H9 (cell line): ENCODE measurements at regions not wholly inside any gene's neighbourhood (a gene's known extent, or its start where the extent isn't known, plus 50 kb on each side); places are given as distances from the start of the nearest gene placed in this dataset.

ENCODE experiments used
- DNase-seq: peaks from one replicate; pipeline ENCODE4 v3.0.0-alpha.2; 2017
- H2AFZ ChIP-seq: one replicate; pipeline ENCODE4 v1.6.1; 2013; ENCODE audit warnings: mild to moderate bottlenecking, low read length, control low read depth, moderate library complexity
- H2AK5ac ChIP-seq: 2 replicates; pipeline ENCODE4 v1.6.1; 2013; ENCODE audit warnings: low read length, control low read depth, mixed read lengths; ENCODE audit not compliant: insufficient read length
- H2BK120ac ChIP-seq: one replicate; pipeline ENCODE4 v1.6.1; 2013; ENCODE audit warnings: low read depth, mild to moderate bottlenecking, low read length, control low read depth, inconsistent platforms; ENCODE audit not compliant: poor library complexity, severe bottlenecking
- H2BK12ac ChIP-seq: 2 replicates; pipeline ENCODE4 v1.6.1; 2013; ENCODE audit warnings: low read length, control low read depth, mixed read lengths, low read depth; ENCODE audit not compliant: insufficient read length
- H2BK15ac ChIP-seq: 2 replicates; pipeline ENCODE4 v1.6.1; 2013; ENCODE audit warnings: low read depth, low read length, control low read depth
- H2BK20ac ChIP-seq: one replicate; pipeline ENCODE4 v1.6.1; 2013; ENCODE audit warnings: low read depth, mild to moderate bottlenecking, low read length, control low read depth, inconsistent platforms; ENCODE audit not compliant: poor library complexity, severe bottlenecking
- H2BK5ac ChIP-seq: 2 replicates; pipeline ENCODE4 v1.6.1; 2013; ENCODE audit warnings: low read length, control low read depth, mixed read lengths; ENCODE audit not compliant: insufficient read length
- H3K14ac ChIP-seq: 2 replicates; pipeline ENCODE4 v1.6.1; 2013; ENCODE audit warnings: low read length, control low read depth; ENCODE audit not compliant: insufficient read depth
- H3K18ac ChIP-seq: 2 replicates; pipeline ENCODE4 v1.6.1; 2013; ENCODE audit warnings: low read depth, mild to moderate bottlenecking, mixed read lengths, low read length, control low read depth; ENCODE audit not compliant: insufficient read length
- H3K23ac ChIP-seq: 2 replicates; pipeline ENCODE4 v1.6.1; 2013; ENCODE audit warnings: low read length, control low read depth, mixed read lengths, low read depth; ENCODE audit not compliant: insufficient read length
- H3K23me2 ChIP-seq: 2 replicates; pipeline ENCODE4 v1.6.1; 2013; ENCODE audit warnings: low read depth, mild to moderate bottlenecking, mixed read lengths, low read length, control low read depth; ENCODE audit not compliant: insufficient read length, poor library complexity, severe bottlenecking
- H3K27ac ChIP-seq: 2 replicates; pipeline ENCODE4 v1.5.1; 2013; ENCODE audit warnings: low read length, control low read depth, mixed read lengths, low read depth; ENCODE audit not compliant: insufficient read length
- H3K27me3 ChIP-seq: 2 replicates; pipeline ENCODE4 v1.6.1; 2013; ENCODE audit warnings: low read length, control low read depth, inconsistent platforms; ENCODE audit not compliant: insufficient read depth
- H3K4ac ChIP-seq: 2 replicates; pipeline ENCODE4 v1.6.1; 2013; ENCODE audit warnings: low read depth, mild to moderate bottlenecking, control low read depth, inconsistent platforms, low read length, moderate library complexity
- H3K4me1 ChIP-seq: 2 replicates; pipeline ENCODE4 v1.6.1; 2013; ENCODE audit warnings: low read length, control low read depth, inconsistent platforms; ENCODE audit not compliant: insufficient read depth
- H3K4me2 ChIP-seq: 2 replicates; pipeline ENCODE4 v1.6.1; 2013; ENCODE audit warnings: low read length, control low read depth, mixed read lengths; ENCODE audit not compliant: insufficient read length, insufficient read depth
- H3K56ac ChIP-seq: 2 replicates; pipeline ENCODE4 v1.6.1; 2013; ENCODE audit warnings: low read depth, mild to moderate bottlenecking, mixed read lengths, low read length, control low read depth; ENCODE audit not compliant: insufficient read length
- H3K79me1 ChIP-seq: 2 replicates; pipeline ENCODE4 v1.6.1; 2013; ENCODE audit warnings: low read depth, mild to moderate bottlenecking, moderate library complexity, low read length, control low read depth, inconsistent platforms; ENCODE audit not compliant: insufficient read depth, poor library complexity, severe bottlenecking
- H3K79me2 ChIP-seq: 2 replicates; pipeline ENCODE4 v1.6.1; 2013; ENCODE audit warnings: low read length, control low read depth, inconsistent platforms; ENCODE audit not compliant: insufficient read depth
- H3K9ac ChIP-seq: 2 replicates; pipeline ENCODE4 v1.6.1; 2013; ENCODE audit warnings: low read length, control low read depth, mixed read lengths; ENCODE audit not compliant: insufficient read length; ENCODE audit errors: extremely low read depth
- H3K9me3 ChIP-seq: one replicate; pipeline ENCODE4 v1.6.1; 2013; ENCODE audit warnings: low read depth, low read length, inconsistent platforms; ENCODE audit not compliant: control insufficient read depth
- H3T11ph ChIP-seq: one replicate; pipeline ENCODE4 v1.6.1; 2013; ENCODE audit warnings: mild to moderate bottlenecking, low read length, control low read depth, inconsistent platforms
- H4K20me1 ChIP-seq: one replicate; pipeline ENCODE4 v1.6.1; 2013; ENCODE audit not compliant: control insufficient read depth, insufficient read length, insufficient read depth
- H4K5ac ChIP-seq: 2 replicates; pipeline ENCODE4 v1.6.1; 2013; ENCODE audit warnings: low read depth, mild to moderate bottlenecking, mixed read lengths, low read length, control low read depth; ENCODE audit not compliant: insufficient read length
- H4K8ac ChIP-seq: replicated peaks from 2 replicates; pipeline ENCODE4 v1.6.1; 2013; ENCODE audit warnings: low read length, control low read depth, mixed read lengths, low read depth; ENCODE audit not compliant: insufficient read length
- H4K91ac ChIP-seq: 2 replicates; pipeline ENCODE4 v1.6.1; 2013; ENCODE audit warnings: low read depth, mild to moderate bottlenecking, moderate library complexity, mixed read lengths, low read length, control low read depth; ENCODE audit not compliant: insufficient read length
- H3K27ac Mint-ChIP-seq, 3 experiments: 2 replicates in 2 of 3; 3 replicates in 1 of 3; pipeline ENCODE4 v1.8.0; 2020 to 2021; ENCODE audit warnings: mixed read lengths in 3 of 3, mild to moderate bottlenecking in 1 of 3, moderate library complexity in 1 of 3
- H3K27me3 Mint-ChIP-seq: 2 replicates; pipeline ENCODE4 v1.8.0; 2021; ENCODE audit warnings: low read depth, mild to moderate bottlenecking, moderate library complexity, mixed read lengths
- H3K36me3 Mint-ChIP-seq, 3 experiments: 2 replicates in 2 of 3; 3 replicates in 1 of 3; pipeline ENCODE4 v1.8.0; 2020 to 2021; ENCODE audit warnings: low read depth in 3 of 3, mixed read lengths in 3 of 3; ENCODE audit not compliant: insufficient read depth in 1 of 3
- H3K4me1 Mint-ChIP-seq, 2 experiments: 2 replicates each; pipeline ENCODE4 v1.8.0; 2020; ENCODE audit warnings: mixed read lengths in 2 of 2
- H3K4me3 Mint-ChIP-seq, 2 experiments: 2 replicates in 1 of 2; 3 replicates in 1 of 2; pipeline ENCODE4 v1.8.0; 2020 to 2021; ENCODE audit warnings: mild to moderate bottlenecking in 2 of 2, mixed read lengths in 2 of 2, moderate library complexity in 1 of 2
- H3K9me3 Mint-ChIP-seq, 2 experiments: 2 replicates in 1 of 2; 3 replicates in 1 of 2; pipeline ENCODE4 v1.8.0; 2020; ENCODE audit warnings: mild to moderate bottlenecking in 2 of 2, mixed read lengths in 2 of 2, moderate library complexity in 1 of 2
- WGBS: extraction: QIAGEN DNeasy Blood & Tissue Kit; methylation state at CpG from one replicate; pipeline ENCODE4 v1.1.7; 2013; ENCODE audit warnings: missing lambda C conversion rate, low lambda C conversion rate, mixed read lengths; ENCODE audit not compliant: insufficient read length; ENCODE audit errors: extremely low coverage; 5-methylcytosine and 5-hydroxymethylcytosine counted together
- TF ChIP-seq, protein P1 (sequence below): fragments of 200-600 bp; sonication (generic); conservative IDR thresholded peaks from 3 replicates; pipeline ENCODE4 v1.8.0; 2021; ENCODE audit warnings: antibody characterized with exemption, mild to moderate bottlenecking

DNA sequence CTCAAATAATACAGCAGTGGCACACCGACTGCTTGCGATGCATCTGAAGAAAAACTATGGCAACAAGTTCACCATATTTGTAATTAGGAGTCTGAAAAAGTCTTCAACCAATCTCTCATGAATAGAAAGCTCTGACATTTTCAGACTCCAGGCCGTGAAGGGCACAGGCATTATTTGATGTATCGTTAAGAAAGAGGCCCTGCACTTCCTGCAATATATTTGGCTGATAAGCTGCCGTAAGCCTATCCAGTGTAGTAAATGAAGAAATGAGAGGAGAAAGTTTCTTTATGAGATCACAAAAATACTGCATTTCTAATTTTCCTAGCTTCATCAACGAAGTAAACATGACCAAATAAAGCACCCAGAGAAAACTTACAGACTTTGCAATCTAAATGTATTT lies 613.8 kb upstream of the TECRL start:
- Histone ChIP-seq H2BK5ac (no peak overlapping the region), H3T11ph (no peak overlapping the region), H3K23me2 (no peaks in the 10 kb centered on the region), H4K8ac (no peak overlapping the region), H2AFZ (no peak overlapping the region), H3K27me3 (no peaks in the 10 kb centered on the region), H3K79me1 (no peaks in the 10 kb centered on the region), H2BK120ac (no peak overlapping the region), H3K27ac (no peak overlapping the region), H2BK20ac (no peak overlapping the region), H4K91ac (no peak overlapping the region), H3K4me1 (peaks cover 2% of the 10 kb centered on the region; the same call in 1 of the 2 replicates), H3K9me3 (no peaks in the 10 kb centered on the region), H4K20me1 (no peaks in the 10 kb centered on the region), H3K79me2 (no peaks in the 10 kb centered on the region), H3K9ac (no peak overlapping the region), H3K4me2 (no peak overlapping the region), H3K18ac (no peak overlapping the region), H3K56ac (no peak overlapping the region), H2AK5ac (no peak overlapping the region), H3K4ac (no peak overlapping the region), H3K23ac (no peak overlapping the region), H4K5ac (no peak overlapping the region), H3K14ac (no peak overlapping the region), H2BK15ac (no peak overlapping the region), H2BK12ac (no peak overlapping the region)
- H3K4me1 Mint-ChIP-seq: peaks cover 9 to 10% of the 10 kb centered on the region in 2 experiments
- H3K27me3 Mint-ChIP-seq: no peaks in the 10 kb centered on the region
- TF ChIP-seq, protein P1, sequence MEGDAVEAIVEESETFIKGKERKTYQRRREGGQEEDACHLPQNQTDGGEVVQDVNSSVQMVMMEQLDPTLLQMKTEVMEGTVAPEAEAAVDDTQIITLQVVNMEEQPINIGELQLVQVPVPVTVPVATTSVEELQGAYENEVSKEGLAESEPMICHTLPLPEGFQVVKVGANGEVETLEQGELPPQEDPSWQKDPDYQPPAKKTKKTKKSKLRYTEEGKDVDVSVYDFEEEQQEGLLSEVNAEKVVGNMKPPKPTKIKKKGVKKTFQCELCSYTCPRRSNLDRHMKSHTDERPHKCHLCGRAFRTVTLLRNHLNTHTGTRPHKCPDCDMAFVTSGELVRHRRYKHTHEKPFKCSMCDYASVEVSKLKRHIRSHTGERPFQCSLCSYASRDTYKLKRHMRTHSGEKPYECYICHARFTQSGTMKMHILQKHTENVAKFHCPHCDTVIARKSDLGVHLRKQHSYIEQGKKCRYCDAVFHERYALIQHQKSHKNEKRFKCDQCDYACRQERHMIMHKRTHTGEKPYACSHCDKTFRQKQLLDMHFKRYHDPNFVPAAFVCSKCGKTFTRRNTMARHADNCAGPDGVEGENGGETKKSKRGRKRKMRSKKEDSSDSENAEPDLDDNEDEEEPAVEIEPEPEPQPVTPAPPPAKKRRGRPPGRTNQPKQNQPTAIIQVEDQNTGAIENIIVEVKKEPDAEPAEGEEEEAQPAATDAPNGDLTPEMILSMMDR: no peak
- DNase-seq: no peak
- H3K4me3 Mint-ChIP-seq: no peak overlapping the region
- no peak overlapping the region for H3K27ac Mint-ChIP-seq
- WGBS: no CpG with 5 or more reads among the region's 6 CpGs
- peaks cover 0 to 5% (median 1%) of the 10 kb centered on the region in 3 experiments; a peak in 5 of 7 replicates for H3K36me3 Mint-ChIP-seq
- H3K9me3 Mint-ChIP-seq: peaks cover 6 to 9% of the 10 kb centered on the region in 2 experiments; a peak in 4 of 5 replicates
